Liver (tissue), 8 donors: ENCODE measurements at regions not wholly inside any gene's neighbourhood (a gene's known extent, or its start where the extent isn't known, plus 50 kb on each side); places are given as distances from the start of the nearest gene placed in this dataset.

Source experiments
- DNase-seq: peaks from one replicate; pipeline ENCODE4 v3.0.0-alpha.2; 2017; ENCODE audit warnings: low spot score
- H3K27ac ChIP-seq, 2 donors: one replicate each; pipeline ENCODE4 v1.7.0; 2013; ENCODE audit warnings: inconsistent platforms in 2 of 2, low read length in 2 of 2, control low read depth in 1 of 2, low read depth in 1 of 2, mild to moderate bottlenecking in 1 of 2
- H3K27me3 ChIP-seq, 4 donors: one replicate each; pipeline versions ENCODE4 v1.6.1 to v1.7.0; 2013; ENCODE audit warnings: low read length in 3 of 4, inconsistent platforms in 1 of 4, mild to moderate bottlenecking in 1 of 4, moderate library complexity in 1 of 4; ENCODE audit not compliant: control insufficient read depth in 4 of 4, insufficient read depth in 4 of 4
- H3K36me3 ChIP-seq, 4 donors: one replicate each; pipeline versions ENCODE4 v1.6.1 to v1.7.0; 2013; ENCODE audit warnings: low read length in 3 of 4, mild to moderate bottlenecking in 3 of 4, low read depth in 1 of 4, moderate library complexity in 1 of 4; ENCODE audit not compliant: control insufficient read depth in 4 of 4, insufficient read depth in 3 of 4
- H3K4me1 ChIP-seq, 4 donors: one replicate each; pipeline versions ENCODE4 v1.6.1 to v1.7.0; 2013; ENCODE audit warnings: low read length in 3 of 4, mild to moderate bottlenecking in 3 of 4, moderate library complexity in 1 of 4; ENCODE audit not compliant: control insufficient read depth in 4 of 4, insufficient read depth in 4 of 4
- H3K4me3 ChIP-seq, 3 donors: one replicate each; pipeline versions ENCODE4 v1.6.1 to v1.7.0; 2013; ENCODE audit warnings: low read length in 3 of 3, control low read depth in 1 of 3, low read depth in 1 of 3, mild to moderate bottlenecking in 1 of 3
- H3K9ac ChIP-seq, 2 donors: one replicate each; pipeline ENCODE4 v1.7.0; 2013; ENCODE audit warnings: low read length in 2 of 2, mild to moderate bottlenecking in 2 of 2, moderate library complexity in 2 of 2, control low read depth in 1 of 2, low read depth in 1 of 2
- H3K9me3 ChIP-seq, 4 donors: one replicate each; pipeline versions ENCODE4 v1.6.1 to v1.7.0; 2013; ENCODE audit warnings: low read length in 3 of 4; ENCODE audit not compliant: control insufficient read depth in 4 of 4
- EGR1 ChIP-seq, 2 donors: IDR thresholded peaks; 2 replicates each; pipeline ENCODE4 v1.6.1; 2016 to 2018; ENCODE audit warnings: antibody characterized with exemption in 2 of 2, low read depth in 2 of 2
- FOXA1 ChIP-seq: IDR thresholded peaks from 2 replicates; pipeline ENCODE4 v1.6.1; 2016; ENCODE audit warnings: antibody characterized with exemption
- FOXA2 ChIP-seq: IDR thresholded peaks from 2 replicates; pipeline ENCODE4 v1.6.1; 2016; ENCODE audit warnings: antibody characterized with exemption
- GABPA ChIP-seq, 2 donors: IDR thresholded peaks in 1 of 2; conservative IDR thresholded peaks in 1 of 2; 2 replicates each; pipeline ENCODE4 v1.6.1; 2016; ENCODE audit warnings: antibody characterized with exemption in 2 of 2, mild to moderate bottlenecking in 1 of 2, moderate library complexity in 1 of 2
- HNF4A ChIP-seq, 2 donors: conservative IDR thresholded peaks; 2 replicates each; pipeline ENCODE4 v1.6.1; 2016; ENCODE audit warnings: antibody characterized with exemption in 2 of 2, mild to moderate bottlenecking in 2 of 2
- HNF4G ChIP-seq: IDR thresholded peaks from 2 replicates; pipeline ENCODE4 v1.6.1; 2016; ENCODE audit warnings: antibody characterized with exemption
- JUND ChIP-seq, 2 donors: IDR thresholded peaks; 2 replicates each; pipeline ENCODE4 v1.6.1; 2016; ENCODE audit warnings: antibody characterized with exemption in 2 of 2
- NR2F2 ChIP-seq: IDR thresholded peaks from 2 replicates; pipeline ENCODE4 v1.6.1; 2016; ENCODE audit warnings: antibody characterized with exemption
- RAD21 ChIP-seq, 2 donors: IDR thresholded peaks; 2 replicates each; pipeline ENCODE4 v1.6.1; 2016; ENCODE audit warnings: antibody characterized with exemption in 2 of 2, mild to moderate bottlenecking in 2 of 2
- RXRA ChIP-seq, 2 donors: IDR thresholded peaks; 2 replicates each; pipeline ENCODE4 v1.6.1; 2017 to 2018; ENCODE audit warnings: antibody characterized with exemption in 2 of 2, mild to moderate bottlenecking in 1 of 2
- SP1 ChIP-seq: IDR thresholded peaks from 2 replicates; pipeline ENCODE4 v1.6.1; 2018; ENCODE audit warnings: antibody characterized with exemption, mild to moderate bottlenecking
- TAF1 ChIP-seq: conservative IDR thresholded peaks from 2 replicates; pipeline ENCODE4 v1.6.1; 2016; ENCODE audit warnings: antibody characterized with exemption, mild to moderate bottlenecking
- YY1 ChIP-seq: IDR thresholded peaks from 2 replicates; pipeline ENCODE4 v1.6.1; 2016; ENCODE audit warnings: antibody characterized with exemption, mild to moderate bottlenecking
- WGBS: extraction: QIAGEN DNeasy Blood & Tissue Kit; methylation state at CpG from one replicate; pipeline ENCODE4 v1.1.7; 2013; 5-methylcytosine and 5-hydroxymethylcytosine counted together
- TF ChIP-seq, protein P1 (sequence below): fragments of 150-350 bp; IDR thresholded peaks from 2 replicates; pipeline ENCODE4 v1.5.1; 2017; ENCODE audit warnings: improper control_type of control experiment, low read depth, low read length; ENCODE audit not compliant: missing input control
- TF ChIP-seq, protein P2 (sequence below): IDR thresholded peaks from 2 replicates; pipeline ENCODE4 v1.6.1; 2016; ENCODE audit warnings: antibody characterized with exemption
- TF ChIP-seq, protein P3 (sequence below): IDR thresholded peaks from 2 replicates; pipeline ENCODE4 v1.6.1; 2016; ENCODE audit warnings: antibody characterized with exemption
- TF ChIP-seq, protein P4 (sequence below): IDR thresholded peaks from 2 replicates; pipeline ENCODE4 v1.6.1; 2016; ENCODE audit warnings: antibody characterized with exemption
- TF ChIP-seq, protein P5 (sequence below): IDR thresholded peaks from 2 replicates; pipeline ENCODE4 v1.6.1; 2016; ENCODE audit warnings: antibody characterized with exemption, mild to moderate bottlenecking
- donor health status: healthy.
- donor health status: healthy.
- donor health status: healthy.
- donor health status: healthy.
- donor health status: healthy.

DNA sequence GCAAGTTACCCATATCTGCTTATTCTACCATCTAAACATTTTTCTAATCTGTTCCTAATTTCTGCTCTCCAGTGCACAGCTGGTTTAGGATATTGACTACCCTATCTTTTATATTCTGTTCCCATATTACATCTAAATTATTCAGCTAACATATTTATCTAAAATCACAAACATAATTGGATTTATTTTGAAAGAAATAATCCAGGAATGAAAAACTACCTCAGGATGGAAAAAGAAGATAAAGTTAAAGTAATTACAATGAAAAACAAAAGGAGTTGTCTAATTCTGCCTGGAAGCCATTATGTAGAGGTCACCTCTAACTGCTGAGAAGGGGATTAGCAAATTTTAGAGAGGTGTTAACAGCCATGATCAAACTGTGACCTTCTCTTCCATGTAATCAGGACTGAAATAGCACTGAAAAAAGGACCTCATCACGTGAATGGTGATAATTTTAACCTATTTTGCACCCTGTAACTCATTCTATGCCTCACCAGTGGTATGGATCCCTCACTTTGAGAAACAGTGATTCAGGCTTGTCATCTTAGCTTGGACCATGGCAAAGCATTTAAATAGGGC is 653.3 kb downstream of the CDH11 start:
- TF ChIP-seq, protein P1, sequence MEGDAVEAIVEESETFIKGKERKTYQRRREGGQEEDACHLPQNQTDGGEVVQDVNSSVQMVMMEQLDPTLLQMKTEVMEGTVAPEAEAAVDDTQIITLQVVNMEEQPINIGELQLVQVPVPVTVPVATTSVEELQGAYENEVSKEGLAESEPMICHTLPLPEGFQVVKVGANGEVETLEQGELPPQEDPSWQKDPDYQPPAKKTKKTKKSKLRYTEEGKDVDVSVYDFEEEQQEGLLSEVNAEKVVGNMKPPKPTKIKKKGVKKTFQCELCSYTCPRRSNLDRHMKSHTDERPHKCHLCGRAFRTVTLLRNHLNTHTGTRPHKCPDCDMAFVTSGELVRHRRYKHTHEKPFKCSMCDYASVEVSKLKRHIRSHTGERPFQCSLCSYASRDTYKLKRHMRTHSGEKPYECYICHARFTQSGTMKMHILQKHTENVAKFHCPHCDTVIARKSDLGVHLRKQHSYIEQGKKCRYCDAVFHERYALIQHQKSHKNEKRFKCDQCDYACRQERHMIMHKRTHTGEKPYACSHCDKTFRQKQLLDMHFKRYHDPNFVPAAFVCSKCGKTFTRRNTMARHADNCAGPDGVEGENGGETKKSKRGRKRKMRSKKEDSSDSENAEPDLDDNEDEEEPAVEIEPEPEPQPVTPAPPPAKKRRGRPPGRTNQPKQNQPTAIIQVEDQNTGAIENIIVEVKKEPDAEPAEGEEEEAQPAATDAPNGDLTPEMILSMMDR: no peak
- no peak for TF ChIP-seq RAD21 (IDR thresholded peaks at IDR 0.05)
- TF ChIP-seq, protein P2, sequence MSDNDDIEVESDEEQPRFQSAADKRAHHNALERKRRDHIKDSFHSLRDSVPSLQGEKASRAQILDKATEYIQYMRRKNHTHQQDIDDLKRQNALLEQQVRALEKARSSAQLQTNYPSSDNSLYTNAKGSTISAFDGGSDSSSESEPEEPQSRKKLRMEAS: no peak
- TF ChIP-seq SP1: no peak
- TF ChIP-seq HNF4G: no peak
- TF ChIP-seq EGR1 (IDR thresholded peaks at IDR 0.05; ENCODE audit: low read depth in 2 of 2): no peak
- no peak for TF ChIP-seq RXRA (IDR thresholded peaks at IDR 0.05)
- TF ChIP-seq TAF1: no peak
- TF ChIP-seq, protein P3, sequence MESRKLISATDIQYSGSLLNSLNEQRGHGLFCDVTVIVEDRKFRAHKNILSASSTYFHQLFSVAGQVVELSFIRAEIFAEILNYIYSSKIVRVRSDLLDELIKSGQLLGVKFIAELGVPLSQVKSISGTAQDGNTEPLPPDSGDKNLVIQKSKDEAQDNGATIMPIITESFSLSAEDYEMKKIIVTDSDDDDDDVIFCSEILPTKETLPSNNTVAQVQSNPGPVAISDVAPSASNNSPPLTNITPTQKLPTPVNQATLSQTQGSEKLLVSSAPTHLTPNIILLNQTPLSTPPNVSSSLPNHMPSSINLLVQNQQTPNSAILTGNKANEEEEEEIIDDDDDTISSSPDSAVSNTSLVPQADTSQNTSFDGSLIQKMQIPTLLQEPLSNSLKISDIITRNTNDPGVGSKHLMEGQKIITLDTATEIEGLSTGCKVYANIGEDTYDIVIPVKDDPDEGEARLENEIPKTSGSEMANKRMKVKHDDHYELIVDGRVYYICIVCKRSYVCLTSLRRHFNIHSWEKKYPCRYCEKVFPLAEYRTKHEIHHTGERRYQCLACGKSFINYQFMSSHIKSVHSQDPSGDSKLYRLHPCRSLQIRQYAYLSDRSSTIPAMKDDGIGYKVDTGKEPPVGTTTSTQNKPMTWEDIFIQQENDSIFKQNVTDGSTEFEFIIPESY: no peak
- TF ChIP-seq NR2F2: no peak
- TF ChIP-seq, protein P4, sequence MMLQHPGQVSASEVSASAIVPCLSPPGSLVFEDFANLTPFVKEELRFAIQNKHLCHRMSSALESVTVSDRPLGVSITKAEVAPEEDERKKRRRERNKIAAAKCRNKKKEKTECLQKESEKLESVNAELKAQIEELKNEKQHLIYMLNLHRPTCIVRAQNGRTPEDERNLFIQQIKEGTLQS: no peak
- no peak for TF ChIP-seq FOXA2
- TF ChIP-seq GABPA (IDR thresholded peaks at IDR 0.05 in 1 of 2, conservative IDR thresholded peaks at IDR 0.05 in 1 of 2): no peak
- H3K27me3 ChIP-seq: no peaks in the 10 kb centered on the region

DNA sequence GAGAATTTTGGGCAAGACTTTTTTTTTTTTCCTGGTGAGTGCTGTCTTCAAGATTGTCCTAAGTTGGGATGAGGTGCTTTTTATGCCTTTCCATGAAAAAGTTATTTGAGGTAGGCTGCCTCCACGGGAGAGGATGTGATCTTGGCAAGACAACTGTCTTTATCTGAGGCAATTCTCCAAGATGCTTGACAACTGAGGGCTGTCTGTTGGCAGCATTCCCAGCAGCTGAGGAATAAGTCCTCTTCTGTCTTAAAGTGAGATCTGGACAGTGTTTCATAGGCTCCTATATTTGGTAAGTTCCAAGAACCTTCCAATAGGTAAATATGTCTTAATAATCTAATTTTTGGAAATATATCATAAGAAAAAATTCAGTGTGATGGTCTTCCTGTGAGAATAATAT is 662.0 kb downstream of the CDH11 start:
- WGBS: 61% methylated on average over 1 of the region's 1 CpG
- H3K4me3 ChIP-seq: no peak overlapping the region
- TF ChIP-seq FOXA1: no peak
- TF ChIP-seq JUND (IDR thresholded peaks at IDR 0.05): no peak
- no peak for TF ChIP-seq TAF1
- no peak for TF ChIP-seq EGR1 (IDR thresholded peaks at IDR 0.05; ENCODE audit: low read depth in 2 of 2)
- no peak for TF ChIP-seq HNF4G
- TF ChIP-seq, protein P5, sequence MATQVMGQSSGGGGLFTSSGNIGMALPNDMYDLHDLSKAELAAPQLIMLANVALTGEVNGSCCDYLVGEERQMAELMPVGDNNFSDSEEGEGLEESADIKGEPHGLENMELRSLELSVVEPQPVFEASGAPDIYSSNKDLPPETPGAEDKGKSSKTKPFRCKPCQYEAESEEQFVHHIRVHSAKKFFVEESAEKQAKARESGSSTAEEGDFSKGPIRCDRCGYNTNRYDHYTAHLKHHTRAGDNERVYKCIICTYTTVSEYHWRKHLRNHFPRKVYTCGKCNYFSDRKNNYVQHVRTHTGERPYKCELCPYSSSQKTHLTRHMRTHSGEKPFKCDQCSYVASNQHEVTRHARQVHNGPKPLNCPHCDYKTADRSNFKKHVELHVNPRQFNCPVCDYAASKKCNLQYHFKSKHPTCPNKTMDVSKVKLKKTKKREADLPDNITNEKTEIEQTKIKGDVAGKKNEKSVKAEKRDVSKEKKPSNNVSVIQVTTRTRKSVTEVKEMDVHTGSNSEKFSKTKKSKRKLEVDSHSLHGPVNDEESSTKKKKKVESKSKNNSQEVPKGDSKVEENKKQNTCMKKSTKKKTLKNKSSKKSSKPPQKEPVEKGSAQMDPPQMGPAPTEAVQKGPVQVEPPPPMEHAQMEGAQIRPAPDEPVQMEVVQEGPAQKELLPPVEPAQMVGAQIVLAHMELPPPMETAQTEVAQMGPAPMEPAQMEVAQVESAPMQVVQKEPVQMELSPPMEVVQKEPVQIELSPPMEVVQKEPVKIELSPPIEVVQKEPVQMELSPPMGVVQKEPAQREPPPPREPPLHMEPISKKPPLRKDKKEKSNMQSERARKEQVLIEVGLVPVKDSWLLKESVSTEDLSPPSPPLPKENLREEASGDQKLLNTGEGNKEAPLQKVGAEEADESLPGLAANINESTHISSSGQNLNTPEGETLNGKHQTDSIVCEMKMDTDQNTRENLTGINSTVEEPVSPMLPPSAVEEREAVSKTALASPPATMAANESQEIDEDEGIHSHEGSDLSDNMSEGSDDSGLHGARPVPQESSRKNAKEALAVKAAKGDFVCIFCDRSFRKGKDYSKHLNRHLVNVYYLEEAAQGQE: no peak
- no peak for TF ChIP-seq FOXA2
- TF ChIP-seq, protein P3: no peak
- TF ChIP-seq, protein P4: no peak
- no peak for TF ChIP-seq RAD21 (IDR thresholded peaks at IDR 0.05)
- TF ChIP-seq HNF4A (conservative IDR thresholded peaks at IDR 0.05): no peak
- TF ChIP-seq, protein P1: no peak
- TF ChIP-seq YY1: no peak
- TF ChIP-seq, protein P2: no peak
- H3K27ac ChIP-seq: no peak overlapping the region
- DNase-seq: no peak
- no peaks in the 10 kb centered on the region for H3K9me3 ChIP-seq
- no peak overlapping the region for H3K9ac ChIP-seq
- no peaks in the 10 kb centered on the region for H3K4me1 ChIP-seq
- H3K27me3 ChIP-seq: no peaks in the 10 kb centered on the region
- no peaks in the 10 kb centered on the region for H3K36me3 ChIP-seq

More for the DNA sequence above, 653.3 kb downstream of the CDH11 start:
- Histone ChIP-seq H3K36me3 (no peaks in the 10 kb centered on the region), H3K9ac (no peak overlapping the region), H3K4me3 (no peak overlapping the region), H3K4me1 (no peaks in the 10 kb centered on the region), H3K9me3 (peaks cover 0 to 2% (median 0%) of the 10 kb centered on the region in 4 donors), H3K27ac (no peak overlapping the region)
- no peak for DNase-seq
- WGBS: 39% methylated on average over 1 of the region's 1 CpG
